ENCODE measurements at regions not wholly inside any gene's neighbourhood (a gene's known extent, or its start where the extent isn't known, plus 50 kb on each side); places are given as distances from the start of the nearest gene placed in this dataset.

DNA sequence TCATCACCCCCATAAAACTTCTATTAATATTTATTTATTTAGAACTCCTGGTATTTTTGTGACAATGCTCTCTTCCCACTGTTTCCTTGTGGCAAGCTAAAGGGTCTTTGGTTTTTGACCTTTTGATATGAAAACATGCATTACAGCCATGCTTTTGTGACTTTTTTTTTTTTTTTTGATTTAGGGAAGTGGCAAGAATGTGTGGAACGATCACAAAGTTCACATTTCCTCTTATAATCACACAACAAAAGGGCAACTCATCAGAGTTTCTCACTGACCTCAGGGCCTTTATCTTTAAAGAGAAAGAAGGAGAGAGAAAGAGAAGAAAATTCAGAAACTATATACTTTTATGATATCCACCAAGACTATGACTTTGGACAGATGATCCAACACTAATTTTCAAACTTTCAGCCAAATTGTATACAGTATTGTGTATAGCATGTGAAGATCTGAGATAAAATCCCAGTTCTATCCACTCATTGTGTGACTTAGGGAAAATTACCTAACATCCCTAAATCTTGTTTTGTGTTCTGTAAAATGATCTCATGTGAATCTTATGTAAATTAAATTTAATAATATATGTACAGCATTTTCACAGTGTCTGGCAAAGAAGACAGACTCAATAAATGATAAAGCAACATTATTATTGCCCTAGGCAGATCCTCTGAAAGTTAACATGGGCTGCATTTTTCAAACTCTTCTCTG is 106.8 kb upstream of the MARCKS start:
- TF ChIP-seq EP300 (IDR thresholded peaks at IDR 0.05) (no peak), POLR2A (IDR thresholded peaks at IDR 0.05) (no peak)
- TF ChIP-seq, protein P1, sequence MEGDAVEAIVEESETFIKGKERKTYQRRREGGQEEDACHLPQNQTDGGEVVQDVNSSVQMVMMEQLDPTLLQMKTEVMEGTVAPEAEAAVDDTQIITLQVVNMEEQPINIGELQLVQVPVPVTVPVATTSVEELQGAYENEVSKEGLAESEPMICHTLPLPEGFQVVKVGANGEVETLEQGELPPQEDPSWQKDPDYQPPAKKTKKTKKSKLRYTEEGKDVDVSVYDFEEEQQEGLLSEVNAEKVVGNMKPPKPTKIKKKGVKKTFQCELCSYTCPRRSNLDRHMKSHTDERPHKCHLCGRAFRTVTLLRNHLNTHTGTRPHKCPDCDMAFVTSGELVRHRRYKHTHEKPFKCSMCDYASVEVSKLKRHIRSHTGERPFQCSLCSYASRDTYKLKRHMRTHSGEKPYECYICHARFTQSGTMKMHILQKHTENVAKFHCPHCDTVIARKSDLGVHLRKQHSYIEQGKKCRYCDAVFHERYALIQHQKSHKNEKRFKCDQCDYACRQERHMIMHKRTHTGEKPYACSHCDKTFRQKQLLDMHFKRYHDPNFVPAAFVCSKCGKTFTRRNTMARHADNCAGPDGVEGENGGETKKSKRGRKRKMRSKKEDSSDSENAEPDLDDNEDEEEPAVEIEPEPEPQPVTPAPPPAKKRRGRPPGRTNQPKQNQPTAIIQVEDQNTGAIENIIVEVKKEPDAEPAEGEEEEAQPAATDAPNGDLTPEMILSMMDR (IDR thresholded peaks at IDR 0.05), result no peak
